ENCODE measurements at regions not wholly inside any gene's neighbourhood (a gene's known extent, or its start where the extent isn't known, plus 50 kb on each side); places are given as distances from the start of the nearest gene placed in this dataset.
A peak's percentile ranks its signal among the peaks of the same experiment; 100 is the strongest.

DNA sequence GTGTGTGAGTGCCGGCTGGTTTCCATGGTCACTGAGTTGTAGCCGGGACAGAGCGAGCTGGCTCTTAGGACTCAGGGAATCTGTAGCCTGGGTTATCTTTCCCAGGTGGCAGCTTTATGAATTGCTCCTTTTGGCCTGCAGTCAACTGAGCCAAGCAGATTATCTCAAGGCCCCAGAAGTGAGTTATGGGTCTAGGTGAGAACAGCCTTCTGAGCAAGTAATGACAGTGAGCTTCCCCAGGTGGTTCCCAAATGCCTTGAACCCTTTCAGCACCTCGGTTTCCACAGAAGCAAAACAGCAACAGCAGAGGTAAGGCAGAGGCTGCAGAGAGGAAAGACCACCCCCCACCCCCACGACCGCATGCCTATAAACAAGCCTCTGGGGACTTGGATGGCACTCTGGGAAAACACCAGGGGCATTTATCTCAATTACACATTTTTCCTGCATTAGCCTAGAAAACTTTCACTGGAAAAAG lies 56.7 kb upstream of the DGKG start:
- DNase-seq (no peak), ATAC-seq (ENCODE audit: poor library complexity) (no peak)
- intact Hi-C loops (cut with DNase I): no loop called here

DNA sequence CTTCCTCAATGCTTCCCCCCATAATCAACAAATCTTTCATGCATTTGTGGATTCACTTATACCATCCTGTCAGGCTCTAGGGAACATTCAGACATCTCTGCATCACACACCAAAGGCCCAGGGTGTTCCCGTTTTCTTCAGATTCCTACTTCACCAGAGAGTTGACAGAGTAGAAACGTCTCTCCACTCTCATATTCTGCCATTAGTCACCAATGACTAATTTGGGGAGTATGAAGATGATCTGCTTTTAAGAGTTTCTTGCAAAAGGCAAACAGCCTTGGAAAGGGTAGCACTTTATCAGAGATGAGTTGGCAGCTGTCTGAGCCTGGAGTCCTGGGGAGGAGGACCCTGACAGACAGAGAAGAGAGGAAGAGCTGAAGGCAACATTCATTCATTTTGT lies 55.8 kb upstream of the DGKG start:
- intact Hi-C loops (cut with DNase I): no loop called here
- no peak for DNase-seq
- ATAC-seq (ENCODE audit: poor library complexity): no peak

DNA sequence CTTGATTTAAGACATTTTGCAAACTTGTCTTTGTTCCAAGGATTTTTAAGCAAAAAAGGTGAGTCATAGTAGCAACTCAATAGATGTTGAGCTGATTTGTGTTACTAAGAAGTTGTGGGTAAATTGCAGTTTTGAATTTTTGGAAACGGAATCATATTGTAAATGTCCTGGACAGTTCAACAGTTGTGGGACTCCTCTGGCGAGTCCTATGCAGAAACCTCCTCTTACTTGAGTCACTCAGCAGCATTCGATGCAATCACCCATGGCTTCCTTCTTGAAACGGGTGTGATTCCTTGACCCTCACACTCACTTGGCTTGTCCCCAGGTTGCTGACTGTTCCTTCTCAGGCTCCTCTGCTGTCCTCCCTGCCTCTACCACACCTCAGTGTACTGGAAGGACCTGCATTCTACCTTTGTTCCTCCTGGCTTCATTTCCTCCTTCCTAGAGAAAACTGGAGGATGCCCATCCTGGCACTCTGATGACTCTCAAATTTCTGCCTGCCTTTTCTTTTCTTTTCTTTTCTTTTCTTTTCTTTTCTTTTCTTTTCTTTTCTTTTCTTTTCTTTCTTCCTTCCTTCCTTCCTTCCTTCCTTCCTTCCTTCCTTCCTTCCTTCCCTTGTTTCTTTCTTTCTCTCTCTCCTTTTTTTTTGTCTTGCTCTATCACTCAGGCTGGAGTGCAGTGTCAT lies 52.8 kb upstream of the DGKG start:
- no peak for DNase-seq
- intact Hi-C loops (cut with DNase I): no loop called here
- no peak for ATAC-seq (ENCODE audit: poor library complexity)

GRCh38 chr3:186413615-186414415 lies 51.8 kb upstream of the DGKG start:
- DNase-seq: peak; percentile 72
- peak; percentile 83 for ATAC-seq (ENCODE audit: poor library complexity)
- intact Hi-C loops (cut with DNase I): no loop called here

DNA sequence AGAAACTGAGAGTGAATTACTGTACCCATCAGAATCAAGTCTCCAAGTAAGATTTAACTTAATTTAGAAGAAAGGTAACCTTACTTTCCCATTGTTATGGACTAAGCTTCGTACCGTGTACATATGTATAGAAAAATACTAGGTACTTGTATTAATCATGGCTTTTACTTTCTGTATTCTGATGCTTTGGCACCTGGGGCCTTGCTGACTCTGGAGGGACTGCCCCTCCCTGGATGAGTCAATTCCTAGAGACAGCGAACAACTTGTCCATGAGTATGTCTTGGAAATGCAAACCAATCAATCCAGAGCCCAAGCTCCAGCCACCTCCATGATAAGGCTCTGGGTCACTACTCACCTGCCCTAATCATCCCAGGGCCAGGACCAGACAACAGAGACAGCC lies 50.0 kb upstream of the DGKG start:
- ATAC-seq (ENCODE audit: poor library complexity) (no peak), DNase-seq (no peak)
- intact Hi-C loops (cut with DNase I): no loop called here

Data from Right ventricle myocardium superior (tissue), 1 donor.